ENCODE measurements at regions not wholly inside any gene's neighbourhood (a gene's known extent, or its start where the extent isn't known, plus 50 kb on each side); places are given as distances from the start of the nearest gene placed in this dataset.

DNA sequence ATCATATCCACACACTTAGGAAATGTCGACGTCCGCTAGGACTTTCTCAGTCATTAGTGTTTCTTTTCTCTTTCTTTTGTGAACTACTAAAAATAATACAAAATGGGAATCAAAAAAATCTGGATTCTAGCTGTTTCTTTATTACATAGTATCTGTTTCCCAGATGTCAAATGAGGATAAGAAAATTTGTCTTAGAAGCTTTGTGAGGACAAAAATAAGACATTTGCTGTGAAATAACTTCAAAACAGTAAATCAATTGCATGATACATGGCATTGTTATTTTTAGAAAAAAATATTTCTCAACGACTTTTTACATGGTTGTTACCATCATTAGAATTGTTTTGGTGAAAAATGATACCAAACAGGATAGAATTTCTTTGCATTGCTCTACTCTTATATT lies 71.4 kb upstream of the IFNG-AS1 start:
- CTCF ChIA-PET, result interaction anchor here (1.0 kb wide), 1 partner anchor 124 kb away, joined by 3 read pairs; no protein-coding TSS in a partner anchor

GRCh38 chr12:67918441-67918840 lies 70.8 kb upstream of the IFNG-AS1 start:
- CTCF ChIA-PET, result no interaction called here
- DNase-seq, result no peak
- POLR2A ChIA-PET, result no interaction called here
- no peaks in the 10 kb centered on the region for H3K36me3 Mint-ChIP-seq (ENCODE audit: low read depth)
- H3K27ac Mint-ChIP-seq, result no peak overlapping the region
- H3K9me3 Mint-ChIP-seq (ENCODE audit: low read depth), result no peaks in the 10 kb centered on the region
- H3K4me3 Mint-ChIP-seq, result no peak overlapping the region
- intact Hi-C loops (cut with DNase I, micrococcal nuclease), result no loop called here
- no peak for ATAC-seq
- H3K4me1 Mint-ChIP-seq, result peaks cover 10% of the 10 kb centered on the region
- H3K27me3 Mint-ChIP-seq, result no peaks in the 10 kb centered on the region

More for the DNA sequence above, 71.4 kb upstream of the IFNG-AS1 start:
- H3K27me3 Mint-ChIP-seq, result no peaks in the 10 kb centered on the region
- peaks cover 10% of the 10 kb centered on the region for H3K4me1 Mint-ChIP-seq
- intact Hi-C loops (cut with DNase I, micrococcal nuclease), result no loop called here
- no peak overlapping the region for H3K4me3 Mint-ChIP-seq
- no peak overlapping the region for H3K27ac Mint-ChIP-seq
- DNase-seq (no peak), ATAC-seq (no peak)
- H3K9me3 Mint-ChIP-seq (ENCODE audit: low read depth), result no peaks in the 10 kb centered on the region
- no peaks in the 10 kb centered on the region for H3K36me3 Mint-ChIP-seq (ENCODE audit: low read depth)
- POLR2A ChIA-PET, result interaction anchor here (0.7 kb wide), 1 partner anchor 26 kb away, joined by 4 read pairs; no protein-coding TSS in a partner anchor

GRCh38 chr12:67919406-67919805 lies 69.8 kb upstream of the IFNG-AS1 start:
- ATAC-seq (no peak), DNase-seq (no peak)
- peaks cover 10% of the 10 kb centered on the region for H3K4me1 Mint-ChIP-seq
- H3K27ac Mint-ChIP-seq, result no peak overlapping the region
- ChIA-PET POLR2A (no interaction called here), CTCF (no interaction called here)
- H3K36me3 Mint-ChIP-seq (ENCODE audit: low read depth), result no peaks in the 10 kb centered on the region
- H3K4me3 Mint-ChIP-seq, result no peak overlapping the region
- intact Hi-C loops (cut with DNase I, micrococcal nuclease), result no loop called here
- no peaks in the 10 kb centered on the region for H3K27me3 Mint-ChIP-seq
- H3K9me3 Mint-ChIP-seq (ENCODE audit: low read depth), result no peaks in the 10 kb centered on the region

GRCh38 chr12:67920413-67920812 lies 68.8 kb upstream of the IFNG-AS1 start:
- POLR2A ChIA-PET, result no interaction called here
- Mint-ChIP-seq H3K27ac (no peak overlapping the region), H3K36me3 (ENCODE audit: low read depth) (no peaks in the 10 kb centered on the region), H3K4me1 (peaks cover 11% of the 10 kb centered on the region), H3K9me3 (ENCODE audit: low read depth) (no peaks in the 10 kb centered on the region), H3K4me3 (no peak overlapping the region), H3K27me3 (no peaks in the 10 kb centered on the region)
- DNase-seq (no peak), ATAC-seq (no peak)
- intact Hi-C loops (cut with DNase I, micrococcal nuclease), result no loop called here
- CTCF ChIA-PET, result interaction anchor here (0.8 to 1.4 kb wide), 3 partner anchors 20 to 24 kb away, joined by 3 to 5 read pairs (median 3); no protein-coding TSS in a partner anchor

GRCh38 chr12:67921286-67921685 lies 68.0 kb upstream of the IFNG-AS1 start:
- ChIA-PET CTCF (interaction anchor here (0.7 to 1.8 kb wide), 5 partner anchors 18 to 132 kb away, joined by 3 to 6 read pairs (median 3); no protein-coding TSS in a partner anchor), POLR2A (interaction anchor here (0.6 kb wide), 1 partner anchor 18 kb away, joined by 3 read pairs; no protein-coding TSS in a partner anchor)
- DNase-seq, result no peak
- no peak overlapping the region for H3K4me3 Mint-ChIP-seq
- no peaks in the 10 kb centered on the region for H3K27me3 Mint-ChIP-seq
- no peaks in the 10 kb centered on the region for H3K9me3 Mint-ChIP-seq (ENCODE audit: low read depth)
- no peaks in the 10 kb centered on the region for H3K36me3 Mint-ChIP-seq (ENCODE audit: low read depth)
- H3K4me1 Mint-ChIP-seq, result peaks cover 20% of the 10 kb centered on the region
- no peak overlapping the region for H3K27ac Mint-ChIP-seq
- no peak for ATAC-seq
- intact Hi-C loops (cut with DNase I, micrococcal nuclease), result no loop called here

DNA sequence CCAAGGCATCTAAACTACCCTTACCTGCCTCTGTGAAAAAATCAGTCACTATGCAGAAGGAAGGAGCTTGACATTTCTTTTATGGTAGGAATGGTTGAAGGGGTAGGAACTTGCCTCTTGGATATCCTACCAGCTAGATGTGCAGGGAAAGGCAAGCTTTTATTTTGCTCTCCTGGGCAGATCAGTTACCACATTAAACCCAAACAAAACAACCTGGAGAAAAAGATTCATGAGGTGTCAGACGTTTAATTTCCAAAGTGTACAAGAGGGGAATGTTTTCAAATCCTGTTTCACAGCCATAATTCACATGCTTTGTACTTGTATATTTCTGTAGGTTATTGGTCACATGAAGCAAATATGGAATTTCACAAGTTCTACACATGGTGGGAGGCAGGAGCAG lies 67.0 kb upstream of the IFNG-AS1 start:
- ATAC-seq (no peak), DNase-seq (no peak)
- intact Hi-C loops (cut with DNase I, micrococcal nuclease), result no loop called here
- ChIA-PET CTCF (interaction anchor here (1.1 to 1.8 kb wide), 2 partner anchors 21 to 133 kb away, joined by 3 to 6 read pairs; no protein-coding TSS in a partner anchor), POLR2A (no interaction called here)
- Mint-ChIP-seq H3K27ac (no peak overlapping the region), H3K36me3 (ENCODE audit: low read depth) (no peaks in the 10 kb centered on the region), H3K4me3 (no peak overlapping the region), H3K4me1 (peaks cover 20% of the 10 kb centered on the region), H3K27me3 (no peaks in the 10 kb centered on the region), H3K9me3 (ENCODE audit: low read depth) (no peaks in the 10 kb centered on the region)

DNA sequence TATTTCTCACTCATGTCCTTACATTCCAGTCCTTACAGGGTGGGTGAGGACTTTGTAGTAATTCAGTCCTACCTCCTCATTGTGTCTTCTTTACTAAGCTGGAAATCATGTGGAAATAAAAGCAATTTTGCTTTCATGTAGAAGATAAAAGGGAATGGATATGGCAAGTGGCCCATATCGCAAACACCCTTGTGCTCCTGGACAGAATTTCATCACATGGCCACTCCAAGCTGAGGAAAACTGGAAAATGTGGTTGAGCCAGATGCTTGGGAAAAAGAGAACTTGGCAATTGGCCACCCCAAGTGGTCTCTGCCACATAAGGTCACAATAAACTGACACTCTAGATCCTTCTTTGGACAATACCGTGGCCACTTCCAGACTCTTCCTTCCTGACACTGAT lies 64.2 kb upstream of the IFNG-AS1 start:
- no peak for ATAC-seq

DNA sequence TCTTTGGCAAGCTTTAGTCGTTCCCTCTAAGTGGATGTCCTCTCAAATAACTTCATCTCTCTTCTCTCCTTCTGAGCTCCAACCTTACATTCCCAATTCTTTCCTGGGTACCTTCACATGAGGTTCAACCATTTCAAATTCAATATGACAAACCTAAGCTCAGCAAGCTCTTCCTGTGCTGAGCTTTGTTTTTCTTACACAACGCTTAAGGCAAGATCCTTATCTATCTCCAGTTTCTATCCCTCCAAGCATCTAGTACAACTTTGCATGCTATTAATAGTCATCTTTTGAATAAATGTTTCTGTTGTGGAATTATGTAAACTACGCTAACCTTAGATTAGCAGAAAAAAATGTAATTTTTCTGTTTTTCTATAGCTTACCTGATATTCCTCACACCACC lies 63.7 kb upstream of the IFNG-AS1 start:
- Mint-ChIP-seq H3K27ac (no peak overlapping the region), H3K36me3 (ENCODE audit: low read depth) (no peaks in the 10 kb centered on the region), H3K4me3 (no peak overlapping the region), H3K4me1 (peaks cover 10% of the 10 kb centered on the region), H3K27me3 (no peaks in the 10 kb centered on the region), H3K9me3 (ENCODE audit: low read depth) (no peaks in the 10 kb centered on the region)
- DNase-seq, result no peak
- ATAC-seq, result no peak
- ChIA-PET CTCF (interaction anchor here (0.6 to 0.9 kb wide), 3 partner anchors 12 to 1064 kb away, joined by 3 read pairs; no protein-coding TSS in a partner anchor), POLR2A (no interaction called here)
- intact Hi-C loops (cut with DNase I, micrococcal nuclease), result no loop called here

More for the DNA sequence above, 64.2 kb upstream of the IFNG-AS1 start:
- CTCF ChIA-PET, result interaction anchor here (0.6 kb wide), 1 partner anchor 1064 kb away, joined by 3 read pairs; no protein-coding TSS in a partner anchor
- H3K36me3 Mint-ChIP-seq (ENCODE audit: low read depth), result no peaks in the 10 kb centered on the region
- H3K4me1 Mint-ChIP-seq, result peaks cover 15% of the 10 kb centered on the region
- no peak overlapping the region for H3K27ac Mint-ChIP-seq
- intact Hi-C loops (cut with DNase I, micrococcal nuclease), result no loop called here
- no peak for DNase-seq
- H3K9me3 Mint-ChIP-seq (ENCODE audit: low read depth), result no peaks in the 10 kb centered on the region
- H3K4me3 Mint-ChIP-seq, result no peak overlapping the region
- POLR2A ChIA-PET, result no interaction called here
- H3K27me3 Mint-ChIP-seq, result no peaks in the 10 kb centered on the region

- CTCF ChIA-PET, result interaction anchor here (0.9 kb wide), 1 partner anchor 13 kb away, joined by 3 read pairs; no protein-coding TSS in a partner anchor
- ATAC-seq (no peak), DNase-seq (no peak)
- Mint-ChIP-seq H3K4me1 (peaks cover 9% of the 10 kb centered on the region), H3K27me3 (no peaks in the 10 kb centered on the region), H3K27ac (no peak overlapping the region), H3K4me3 (no peak overlapping the region), H3K9me3 (ENCODE audit: low read depth) (no peaks in the 10 kb centered on the region), H3K36me3 (ENCODE audit: low read depth) (no peaks in the 10 kb centered on the region)
- intact Hi-C loops (cut with DNase I, micrococcal nuclease), result no loop called here
- POLR2A ChIA-PET, result no interaction called here
Measured at GRCh38 chr12:67926063-67926462, 63.2 kb upstream of the IFNG-AS1 start.

DNA sequence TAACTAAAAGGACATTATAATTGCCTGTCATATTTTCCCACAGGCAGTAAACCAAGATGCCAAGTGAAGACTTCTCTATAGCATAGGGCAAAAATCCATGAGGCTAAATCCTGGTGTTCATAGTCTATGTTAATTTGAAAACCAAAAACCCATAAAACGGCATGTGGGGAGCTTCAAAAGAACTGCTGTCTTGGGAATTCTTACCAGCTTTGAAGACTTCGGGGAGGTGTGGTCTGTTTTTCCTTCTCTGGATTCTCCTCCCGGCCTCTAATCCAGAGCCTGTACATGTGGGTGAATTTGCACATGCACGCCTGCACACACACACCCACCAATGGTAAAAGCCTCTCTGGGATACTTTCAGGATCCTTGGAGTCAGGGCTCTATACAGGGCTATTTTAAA lies 61.9 kb upstream of the IFNG-AS1 start:
- Mint-ChIP-seq H3K27me3 (no peaks in the 10 kb centered on the region), H3K4me3 (no peak overlapping the region), H3K9me3 (ENCODE audit: low read depth) (no peaks in the 10 kb centered on the region), H3K36me3 (ENCODE audit: low read depth) (no peaks in the 10 kb centered on the region), H3K27ac (no peak overlapping the region), H3K4me1 (peaks cover 9% of the 10 kb centered on the region)
- ChIA-PET CTCF (no interaction called here), POLR2A (no interaction called here)
- intact Hi-C loops (cut with DNase I, micrococcal nuclease), result no loop called here
- DNase-seq, result no peak
- ATAC-seq, result no peak

GRCh38 chr12:67927815-67928214 lies 61.4 kb upstream of the IFNG-AS1 start:
- no peaks in the 10 kb centered on the region for H3K27me3 Mint-ChIP-seq
- DNase-seq, result no peak
- no peaks in the 10 kb centered on the region for H3K36me3 Mint-ChIP-seq (ENCODE audit: low read depth)
- intact Hi-C loops (cut with DNase I, micrococcal nuclease), result no loop called here
- CTCF ChIA-PET, result no interaction called here
- H3K27ac Mint-ChIP-seq, result no peak overlapping the region
- no peak overlapping the region for H3K4me3 Mint-ChIP-seq
- ATAC-seq, result no peak
- POLR2A ChIA-PET, result no interaction called here
- peaks cover 9% of the 10 kb centered on the region for H3K4me1 Mint-ChIP-seq
- H3K9me3 Mint-ChIP-seq (ENCODE audit: low read depth), result no peaks in the 10 kb centered on the region

DNA sequence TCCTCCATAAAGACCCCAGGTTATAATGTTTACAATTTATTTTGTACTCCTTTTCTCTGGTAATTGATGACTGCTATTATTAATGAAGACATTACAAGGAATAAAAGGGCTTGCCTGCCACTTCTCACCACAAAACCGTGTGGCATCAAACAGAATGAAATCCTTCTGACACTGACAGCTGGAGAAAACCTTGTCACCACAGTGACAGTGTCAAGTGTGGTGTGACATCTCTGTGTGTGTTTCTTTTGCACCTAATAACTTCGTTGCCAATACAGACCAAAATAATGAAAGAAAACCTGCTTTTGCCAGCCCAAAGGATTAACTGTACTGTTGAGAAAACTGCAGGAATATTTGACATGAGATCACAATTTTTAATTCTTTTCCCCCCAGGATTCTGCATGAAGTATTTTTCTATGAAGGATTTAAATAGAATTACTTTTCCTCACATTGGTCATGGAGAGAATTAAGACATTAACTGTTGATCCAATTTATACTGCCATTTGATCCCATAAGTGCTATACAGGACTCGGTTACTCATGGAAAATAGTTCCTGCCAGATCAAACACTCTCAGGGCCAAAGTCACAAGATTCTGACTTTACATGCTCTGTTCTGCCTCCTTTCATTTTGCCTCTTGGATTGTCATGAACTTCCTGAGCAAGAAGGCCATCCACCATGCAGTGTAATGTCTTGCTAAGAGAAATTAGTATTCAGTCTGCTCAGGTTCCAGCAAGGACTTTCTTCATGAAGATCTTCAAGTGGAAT lies 60.4 kb upstream of the IFNG-AS1 start:
- H3K36me3 Mint-ChIP-seq (ENCODE audit: low read depth), result no peaks in the 10 kb centered on the region
- no peaks in the 10 kb centered on the region for H3K9me3 Mint-ChIP-seq (ENCODE audit: low read depth)
- no peak overlapping the region for H3K27ac Mint-ChIP-seq
- intact Hi-C loops (cut with DNase I, micrococcal nuclease), result no loop called here
- no peak for ATAC-seq
- POLR2A ChIA-PET, result no interaction called here
- DNase-seq, result no peak
- peaks cover 9% of the 10 kb centered on the region for H3K4me1 Mint-ChIP-seq
- no peaks in the 10 kb centered on the region for H3K27me3 Mint-ChIP-seq
- CTCF ChIA-PET, result no interaction called here
- no peak overlapping the region for H3K4me3 Mint-ChIP-seq

All from activated CD4-positive, alpha-beta T cell treated with anti-CD3 and anti-CD28 coated beads for 36 hours (primary cell).